Fibroblast of peridontal ligament (primary cell): ENCODE measurements at regions not wholly inside any gene's neighbourhood (a gene's known extent, or its start where the extent isn't known, plus 50 kb on each side); places are given as distances from the start of the nearest gene placed in this dataset.

Experiments
- DNase-seq: peaks from one replicate; pipeline ENCODE4 v3.0.0-alpha.2; 2010; ENCODE audit errors: extremely low read depth

GRCh38 chr14:39998114-39998513 is 565.9 kb upstream of the FBXO33 start:
- DNase-seq = no peak

GRCh38 chr14:39991041-39991440 is 558.8 kb upstream of the FBXO33 start:
- no peak for DNase-seq

GRCh38 chr14:39988939-39989338 is 556.7 kb upstream of the FBXO33 start:
- peak; percentile 59 for DNase-seq

- DNase-seq = no peak
Observed at GRCh38 chr14:39984323-39984722, 552.1 kb upstream of the FBXO33 start.

- no peak for DNase-seq
Observed at GRCh38 chr14:39977198-39977597, 545.0 kb upstream of the FBXO33 start.

GRCh38 chr14:39974036-39974435 is 541.8 kb upstream of the FBXO33 start:
- no peak for DNase-seq

- no peak for DNase-seq
Observed at GRCh38 chr14:39972704-39973103, 540.5 kb upstream of the FBXO33 start.

- no peak for DNase-seq
Observed at GRCh38 chr14:39967885-39968284, 535.7 kb upstream of the FBXO33 start.

GRCh38 chr14:39957987-39958386 is 525.8 kb upstream of the FBXO33 start:
- DNase-seq = no peak

GRCh38 chr14:39957290-39957689 is 525.1 kb upstream of the FBXO33 start:
- DNase-seq = no peak

- no peak for DNase-seq
Observed at GRCh38 chr14:39956372-39956771, 524.1 kb upstream of the FBXO33 start.

- no peak for DNase-seq
Observed at GRCh38 chr14:39948235-39948634, 516.0 kb upstream of the FBXO33 start.

GRCh38 chr14:39946807-39947206 is 514.6 kb upstream of the FBXO33 start:
- peak; percentile 8 for DNase-seq

- no peak for DNase-seq
Observed at GRCh38 chr14:39939023-39939422, 506.8 kb upstream of the FBXO33 start.

- DNase-seq = no peak
Observed at GRCh38 chr14:39912192-39913100, 480.2 kb upstream of the FBXO33 start.

GRCh38 chr14:39897657-39898056 is 465.4 kb upstream of the FBXO33 start:
- no peak for DNase-seq

- DNase-seq = no peak
Observed at GRCh38 chr14:39890026-39890425, 457.8 kb upstream of the FBXO33 start.

- DNase-seq = no peak
Observed at GRCh38 chr14:39884091-39884490, 451.9 kb upstream of the FBXO33 start.

GRCh38 chr14:39880965-39881364 is 448.7 kb upstream of the FBXO33 start:
- no peak for DNase-seq

- no peak for DNase-seq
Observed at GRCh38 chr14:39880106-39880695, 448.0 kb upstream of the FBXO33 start.

- DNase-seq = no peak
Observed at GRCh38 chr14:39877577-39878190, 445.5 kb upstream of the FBXO33 start.

GRCh38 chr14:39876916-39877315 is 444.7 kb upstream of the FBXO33 start:
- no peak for DNase-seq

GRCh38 chr14:39875028-39875427 is 442.8 kb upstream of the FBXO33 start:
- DNase-seq = no peak
